ENCODE measurements at regions not wholly inside any gene's neighbourhood (a gene's known extent, or its start where the extent isn't known, plus 50 kb on each side); places are given as distances from the start of the nearest gene placed in this dataset.

GRCh38 chr2:138282014-138282672 lies 219.4 kb upstream of the SPOPL start:
- Mint-ChIP-seq H3K4me3 (no peak overlapping the region), H3K4me1 (peaks cover 5% of the 10 kb centered on the region), H3K27me3 (ENCODE audit: low read depth, poor library complexity) (peaks cover 2% of the 10 kb centered on the region), H3K27ac (peak overlapping the region; percentile 64), H3K36me3 (ENCODE audit: low read depth) (no peaks in the 10 kb centered on the region), H3K9me3 (peaks cover 5% of the 10 kb centered on the region)
- TF ChIP-seq CTCF (IDR thresholded peaks at IDR 0.05): no peak
- DNase-seq: no peak

- no peaks in the 10 kb centered on the region for H3K9me3 Mint-ChIP-seq
- no peak for TF ChIP-seq CTCF (IDR thresholded peaks at IDR 0.05)
- H3K4me1 Mint-ChIP-seq: no peaks in the 10 kb centered on the region
- H3K36me3 Mint-ChIP-seq (ENCODE audit: low read depth): no peaks in the 10 kb centered on the region
- no peak overlapping the region for H3K4me3 Mint-ChIP-seq
- no peak overlapping the region for H3K27ac Mint-ChIP-seq
- H3K27me3 Mint-ChIP-seq (ENCODE audit: low read depth, poor library complexity): no peaks in the 10 kb centered on the region
- no peak for DNase-seq
Observed at GRCh38 chr2:138291805-138292204, 209.8 kb upstream of the SPOPL start.

GRCh38 chr2:138293045-138293444 lies 208.5 kb upstream of the SPOPL start:
- no peak overlapping the region for H3K4me3 Mint-ChIP-seq
- H3K9me3 Mint-ChIP-seq: no peaks in the 10 kb centered on the region
- no peaks in the 10 kb centered on the region for H3K27me3 Mint-ChIP-seq (ENCODE audit: low read depth, poor library complexity)
- H3K36me3 Mint-ChIP-seq (ENCODE audit: low read depth): no peaks in the 10 kb centered on the region
- no peak overlapping the region for H3K27ac Mint-ChIP-seq
- H3K4me1 Mint-ChIP-seq: no peaks in the 10 kb centered on the region
- no peak for TF ChIP-seq CTCF (IDR thresholded peaks at IDR 0.05)
- DNase-seq: no peak

- H3K9me3 Mint-ChIP-seq: no peaks in the 10 kb centered on the region
- H3K4me3 Mint-ChIP-seq: no peak overlapping the region
- H3K36me3 Mint-ChIP-seq (ENCODE audit: low read depth): no peaks in the 10 kb centered on the region
- no peaks in the 10 kb centered on the region for H3K4me1 Mint-ChIP-seq
- H3K27me3 Mint-ChIP-seq (ENCODE audit: low read depth, poor library complexity): no peaks in the 10 kb centered on the region
- H3K27ac Mint-ChIP-seq: no peak overlapping the region
- no peak for DNase-seq
- no peak for TF ChIP-seq CTCF (IDR thresholded peaks at IDR 0.05)
Observed at GRCh38 chr2:138293549-138293948, 208.0 kb upstream of the SPOPL start.

GRCh38 chr2:138294451-138294850 lies 207.1 kb upstream of the SPOPL start:
- Mint-ChIP-seq H3K27me3 (ENCODE audit: low read depth, poor library complexity) (no peaks in the 10 kb centered on the region), H3K9me3 (no peaks in the 10 kb centered on the region), H3K4me3 (no peak overlapping the region), H3K4me1 (no peaks in the 10 kb centered on the region), H3K36me3 (ENCODE audit: low read depth) (no peaks in the 10 kb centered on the region), H3K27ac (no peak overlapping the region)
- DNase-seq: no peak
- no peak for TF ChIP-seq CTCF (IDR thresholded peaks at IDR 0.05)

GRCh38 chr2:138296365-138296764 lies 205.2 kb upstream of the SPOPL start:
- Mint-ChIP-seq H3K27ac (no peak overlapping the region), H3K27me3 (ENCODE audit: low read depth, poor library complexity) (no peaks in the 10 kb centered on the region), H3K4me3 (no peak overlapping the region), H3K36me3 (ENCODE audit: low read depth) (no peaks in the 10 kb centered on the region), H3K4me1 (no peaks in the 10 kb centered on the region), H3K9me3 (no peaks in the 10 kb centered on the region)
- DNase-seq: no peak
- TF ChIP-seq CTCF (IDR thresholded peaks at IDR 0.05): no peak

Measured in nephron progenitor cell (in vitro differentiated cells).